Esophagus (tissue), 2 donors: ENCODE measurements at regions not wholly inside any gene's neighbourhood (a gene's known extent, or its start where the extent isn't known, plus 50 kb on each side); places are given as distances from the start of the nearest gene placed in this dataset.

Experiments
- H3K27ac ChIP-seq, 2 donors: one replicate each; pipeline ENCODE4 v1.5.1; 2013; ENCODE audit warnings: low read depth in 2 of 2, mild to moderate bottlenecking in 2 of 2, inconsistent platforms in 1 of 2, low read length in 1 of 2, moderate library complexity in 1 of 2
- H3K27me3 ChIP-seq, 2 donors: one replicate each; pipeline ENCODE4 v1.6.1; 2013; ENCODE audit warnings: low read length in 2 of 2, control low read depth in 1 of 2, mild to moderate bottlenecking in 1 of 2; ENCODE audit not compliant: insufficient read depth in 2 of 2, control insufficient read depth in 1 of 2
- H3K36me3 ChIP-seq, 2 donors: one replicate each; pipeline ENCODE4 v1.6.1; 2013; ENCODE audit warnings: low read length in 1 of 2; ENCODE audit not compliant: control insufficient read depth in 2 of 2, insufficient read depth in 2 of 2
- H3K4me1 ChIP-seq, 2 donors: one replicate each; pipeline ENCODE4 v1.6.1; 2013; ENCODE audit warnings: low read length in 1 of 2; ENCODE audit not compliant: control insufficient read depth in 2 of 2, insufficient read depth in 2 of 2
- H3K4me3 ChIP-seq, 2 donors: one replicate each; pipeline ENCODE4 v1.5.1; 2013; ENCODE audit warnings: low read length in 2 of 2, mild to moderate bottlenecking in 2 of 2, low read depth in 1 of 2, moderate library complexity in 1 of 2
- H3K9me3 ChIP-seq, 2 donors: one replicate each; pipeline ENCODE4 v1.6.1; 2013; ENCODE audit warnings: mild to moderate bottlenecking in 2 of 2, low read depth in 1 of 2, low read length in 1 of 2, moderate library complexity in 1 of 2; ENCODE audit not compliant: control insufficient read depth in 2 of 2, insufficient read depth in 1 of 2
- WGBS, 2 donors: extraction: QIAGEN DNeasy Blood & Tissue Kit; methylation state at CpG; one replicate each; pipeline ENCODE4 v1.1.7; 2013; 5-methylcytosine and 5-hydroxymethylcytosine counted together
- donor health status: healthy with polysubstance abuse.
- donor health status: Bipolar disorder and iron deficiency.

- WGBS, 2 donors, result 36% methylated on average over 3 of the region's 3 CpGs
- Histone ChIP-seq H3K27ac (no peak overlapping the region), H3K4me1 (no peaks in the 10 kb centered on the region), H3K9me3 (peaks cover 0 to 4% of the 10 kb centered on the region in 2 donors), H3K4me3 (no peak overlapping the region), H3K36me3 (no peaks in the 10 kb centered on the region), H3K27me3 (no peaks in the 10 kb centered on the region)
These were observed 969.4 kb downstream of the NTRK3 start for GRCh38 chr15:87287156-87287555.

- H3K4me3 ChIP-seq, result no peak overlapping the region
- 37 to 40% methylated on average over 1 of the region's 1 CpG for WGBS, 2 donors
These were observed 987.0 kb downstream of the NTRK3 start for GRCh38 chr15:87269566-87269965.

GRCh38 chr15:87268675-87269074 lies 987.9 kb downstream of the NTRK3 start:
- Histone ChIP-seq H3K27ac (no peak overlapping the region), H3K36me3 (no peaks in the 10 kb centered on the region), H3K27me3 (no peaks in the 10 kb centered on the region), H3K4me1 (no peaks in the 10 kb centered on the region), H3K4me3 (no peak overlapping the region), H3K9me3 (no peaks in the 10 kb centered on the region)
- WGBS, 2 donors, result 84 to 87% methylated on average over 2 of the region's 2 CpGs

More at GRCh38 chr15:87269566-87269965, 987.0 kb downstream of the NTRK3 start:
- no peak overlapping the region for H3K27ac ChIP-seq
- no peaks in the 10 kb centered on the region for H3K4me1 ChIP-seq
- no peaks in the 10 kb centered on the region for H3K27me3 ChIP-seq
- no peaks in the 10 kb centered on the region for H3K36me3 ChIP-seq
- no peaks in the 10 kb centered on the region for H3K9me3 ChIP-seq

- WGBS, 2 donors, result 60 to 84% methylated on average over 2 of the region's 2 CpGs
- H3K27ac ChIP-seq, result no peak overlapping the region
- no peaks in the 10 kb centered on the region for H3K4me1 ChIP-seq
These were observed 988.7 kb downstream of the NTRK3 start for GRCh38 chr15:87267798-87268197.

GRCh38 chr15:87263871-87264270 lies 992.7 kb downstream of the NTRK3 start:
- Histone ChIP-seq H3K9me3 (peaks cover 0 to 4% of the 10 kb centered on the region in 2 donors), H3K36me3 (no peaks in the 10 kb centered on the region), H3K27me3 (no peaks in the 10 kb centered on the region), H3K4me3 (no peak overlapping the region), H3K27ac (no peak overlapping the region), H3K4me1 (no peaks in the 10 kb centered on the region)
- WGBS, 2 donors, result 45 to 51% methylated on average over 2 of the region's 2 CpGs

More at GRCh38 chr15:87267798-87268197, 988.7 kb downstream of the NTRK3 start:
- no peaks in the 10 kb centered on the region for H3K27me3 ChIP-seq
- no peaks in the 10 kb centered on the region for H3K36me3 ChIP-seq
- no peaks in the 10 kb centered on the region for H3K9me3 ChIP-seq
- H3K4me3 ChIP-seq, result no peak overlapping the region

GRCh38 chr15:87263296-87263695 lies 993.2 kb downstream of the NTRK3 start:
- Histone ChIP-seq H3K4me1 (no peaks in the 10 kb centered on the region), H3K4me3 (no peak overlapping the region), H3K9me3 (peaks cover 0 to 4% of the 10 kb centered on the region in 2 donors), H3K27ac (no peak overlapping the region), H3K27me3 (no peaks in the 10 kb centered on the region), H3K36me3 (no peaks in the 10 kb centered on the region)

GRCh38 chr15:87245592-87245991 lies 1010.9 kb downstream of the NTRK3 start:
- no peaks in the 10 kb centered on the region for H3K27me3 ChIP-seq
- H3K4me1 ChIP-seq, result no peaks in the 10 kb centered on the region
- H3K27ac ChIP-seq, result no peak overlapping the region
- no peaks in the 10 kb centered on the region for H3K36me3 ChIP-seq
- WGBS, 2 donors, result 61% methylated on average over 5 of the region's 5 CpGs
- no peak overlapping the region for H3K4me3 ChIP-seq
- peaks cover 0 to 2% of the 10 kb centered on the region in 2 donors for H3K9me3 ChIP-seq

GRCh38 chr15:87243474-87243873 lies 1013.1 kb downstream of the NTRK3 start:
- Histone ChIP-seq H3K4me3 (no peak overlapping the region), H3K27ac (no peak overlapping the region), H3K36me3 (no peaks in the 10 kb centered on the region), H3K27me3 (no peaks in the 10 kb centered on the region), H3K4me1 (no peaks in the 10 kb centered on the region), H3K9me3 (peaks cover 0 to 2% of the 10 kb centered on the region in 2 donors)

- no peaks in the 10 kb centered on the region for H3K27me3 ChIP-seq
- H3K4me1 ChIP-seq, result no peaks in the 10 kb centered on the region
- peaks cover 0 to 2% of the 10 kb centered on the region in 2 donors for H3K9me3 ChIP-seq
- WGBS, 2 donors, result 88 to 93% methylated on average over 3 of the region's 3 CpGs
- no peak overlapping the region for H3K27ac ChIP-seq
- no peak overlapping the region for H3K4me3 ChIP-seq
- H3K36me3 ChIP-seq, result no peaks in the 10 kb centered on the region
These were observed 1016.8 kb downstream of the NTRK3 start for GRCh38 chr15:87239582-87240230.

GRCh38 chr15:87238451-87239068 lies 1018.0 kb downstream of the NTRK3 start:
- peaks cover 0 to 2% of the 10 kb centered on the region in 2 donors for H3K9me3 ChIP-seq
- no peak overlapping the region for H3K4me3 ChIP-seq
- H3K36me3 ChIP-seq, result no peaks in the 10 kb centered on the region
- no peaks in the 10 kb centered on the region for H3K27me3 ChIP-seq
- H3K4me1 ChIP-seq, result no peaks in the 10 kb centered on the region
- 68 to 71% methylated on average over 1 of the region's 1 CpG for WGBS, 2 donors
- no peak overlapping the region for H3K27ac ChIP-seq
